ENCODE measurements at regions not wholly inside any gene's neighbourhood (a gene's known extent, or its start where the extent isn't known, plus 50 kb on each side); places are given as distances from the start of the nearest gene placed in this dataset.

GRCh38 chr7:85292908-85293576, 106.2 kb upstream of the SEMA3D start:
- TF ChIP-seq, protein P1, sequence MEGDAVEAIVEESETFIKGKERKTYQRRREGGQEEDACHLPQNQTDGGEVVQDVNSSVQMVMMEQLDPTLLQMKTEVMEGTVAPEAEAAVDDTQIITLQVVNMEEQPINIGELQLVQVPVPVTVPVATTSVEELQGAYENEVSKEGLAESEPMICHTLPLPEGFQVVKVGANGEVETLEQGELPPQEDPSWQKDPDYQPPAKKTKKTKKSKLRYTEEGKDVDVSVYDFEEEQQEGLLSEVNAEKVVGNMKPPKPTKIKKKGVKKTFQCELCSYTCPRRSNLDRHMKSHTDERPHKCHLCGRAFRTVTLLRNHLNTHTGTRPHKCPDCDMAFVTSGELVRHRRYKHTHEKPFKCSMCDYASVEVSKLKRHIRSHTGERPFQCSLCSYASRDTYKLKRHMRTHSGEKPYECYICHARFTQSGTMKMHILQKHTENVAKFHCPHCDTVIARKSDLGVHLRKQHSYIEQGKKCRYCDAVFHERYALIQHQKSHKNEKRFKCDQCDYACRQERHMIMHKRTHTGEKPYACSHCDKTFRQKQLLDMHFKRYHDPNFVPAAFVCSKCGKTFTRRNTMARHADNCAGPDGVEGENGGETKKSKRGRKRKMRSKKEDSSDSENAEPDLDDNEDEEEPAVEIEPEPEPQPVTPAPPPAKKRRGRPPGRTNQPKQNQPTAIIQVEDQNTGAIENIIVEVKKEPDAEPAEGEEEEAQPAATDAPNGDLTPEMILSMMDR (IDR thresholded peaks at IDR 0.05) = no peak
- TF ChIP-seq POLR2A (IDR thresholded peaks at IDR 0.05) = no peak

Data from esophagus squamous epithelium (tissue), 4 donors.